ENCODE measurements at regions not wholly inside any gene's neighbourhood (a gene's known extent, or its start where the extent isn't known, plus 50 kb on each side); places are given as distances from the start of the nearest gene placed in this dataset.

GRCh38 chrX:109936598-109936997 is 66.3 kb upstream of the TMEM164 start:
- TF ChIP-seq CTCF (IDR thresholded peaks at IDR 0.05; ENCODE audit: poor library complexity) (no peak), EZH2phosphoT487 (IDR thresholded peaks at IDR 0.05; ENCODE audit: low read depth, severe bottlenecking, unreplicated experiment) (no peak), EZH2 (IDR thresholded peaks at IDR 0.05; ENCODE audit: borderline replicate concordance) (no peak)
